ENCODE measurements at regions not wholly inside any gene's neighbourhood (a gene's known extent, or its start where the extent isn't known, plus 50 kb on each side); places are given as distances from the start of the nearest gene placed in this dataset.
"Not testable (repeated sequence)": the region's sequence is repeated elsewhere in the genome, so short reads cannot be mapped to it uniquely, and the experiment has no call there.

DNA sequence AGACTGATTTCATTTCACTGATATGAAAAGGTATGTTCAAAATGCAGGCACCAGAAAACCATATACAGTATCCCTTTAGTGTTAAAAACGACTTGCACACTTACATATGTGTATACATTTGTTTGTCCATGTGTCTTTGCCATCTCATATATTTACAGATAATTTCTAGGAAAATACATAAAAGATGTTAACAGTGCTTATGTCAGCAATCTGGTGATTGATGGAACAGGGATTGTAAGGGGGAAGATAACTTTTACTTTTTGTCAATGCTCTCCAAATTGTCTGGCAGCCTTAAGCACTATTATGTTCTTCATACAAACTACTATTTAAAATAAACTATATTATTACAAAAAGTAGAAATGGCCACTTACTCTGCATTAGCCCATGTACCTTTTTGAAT lies 238.5 kb upstream of the DEFB112 start:
- no peak for DNase-seq (ENCODE audit: low read depth, low spot score)
- in situ Hi-C loops (cut with HindIII; ENCODE audit: low pct_unique_long_range_greater_than_20kb, low sequenced_read_pairs), result no loop called here

DNA sequence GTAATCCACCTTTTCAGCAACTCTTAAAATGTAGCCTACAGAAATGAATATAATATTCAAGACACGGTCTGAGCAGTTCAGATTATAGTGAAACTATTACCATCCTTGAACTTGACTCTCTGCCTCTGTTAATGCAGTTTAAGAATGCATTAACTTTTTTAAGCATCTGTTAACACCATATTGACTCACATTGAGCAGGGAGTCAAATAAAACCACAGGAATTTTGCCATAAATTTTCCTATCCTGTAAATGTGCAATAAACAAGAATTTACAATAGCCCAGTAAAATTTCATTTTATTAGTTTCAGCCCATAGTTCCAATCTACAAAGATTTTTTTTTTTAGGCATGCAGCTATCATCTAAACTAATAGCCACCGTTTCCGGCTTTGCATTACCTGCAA lies 239.2 kb upstream of the DEFB112 start:
- in situ Hi-C loops (cut with HindIII; ENCODE audit: low pct_unique_long_range_greater_than_20kb, low sequenced_read_pairs), result no loop called here
- DNase-seq (ENCODE audit: low read depth, low spot score), result no peak

- no peak for DNase-seq (ENCODE audit: low read depth, low spot score)
- in situ Hi-C loops (cut with HindIII; ENCODE audit: low pct_unique_long_range_greater_than_20kb, low sequenced_read_pairs), result no loop called here
Observed at GRCh38 chr6:50289366-50289765, 239.6 kb upstream of the DEFB112 start.

GRCh38 chr6:50301307-50301706 lies 251.6 kb upstream of the DEFB112 start:
- in situ Hi-C loops (cut with HindIII; ENCODE audit: low pct_unique_long_range_greater_than_20kb, low sequenced_read_pairs), result no loop called here
- DNase-seq (ENCODE audit: low read depth, low spot score), result no peak

- no peak for DNase-seq (ENCODE audit: low read depth, low spot score)
- in situ Hi-C loops (cut with HindIII; ENCODE audit: low pct_unique_long_range_greater_than_20kb, low sequenced_read_pairs), result no loop called here
Observed at GRCh38 chr6:50305660-50306059, 255.9 kb upstream of the DEFB112 start.

- DNase-seq (ENCODE audit: low read depth, low spot score), result no peak
- in situ Hi-C loops (cut with HindIII; ENCODE audit: low pct_unique_long_range_greater_than_20kb, low sequenced_read_pairs), result no loop called here
Observed at GRCh38 chr6:50318536-50318935, 268.8 kb upstream of the DEFB112 start.

DNA sequence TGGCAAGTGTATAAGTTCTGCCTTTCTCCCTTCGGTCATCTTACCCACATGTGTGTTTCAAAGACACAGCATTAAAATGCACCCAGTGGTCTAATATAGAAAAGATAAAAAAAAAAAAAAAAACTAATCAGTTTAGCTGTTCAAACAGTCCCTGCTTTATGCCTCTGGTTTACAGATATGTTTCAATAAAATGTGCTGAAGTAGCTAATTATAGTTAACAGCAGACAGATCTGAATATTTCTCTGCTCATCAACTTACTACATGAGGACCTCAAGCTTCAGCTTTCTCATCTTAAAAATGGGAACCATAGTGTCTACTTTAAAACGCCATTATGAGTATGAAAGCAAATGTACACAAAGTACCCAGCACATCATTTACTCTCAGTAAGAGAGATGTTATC lies 280.6 kb upstream of the DEFB112 start:
- in situ Hi-C loops (cut with HindIII; ENCODE audit: low pct_unique_long_range_greater_than_20kb, low sequenced_read_pairs), result no loop called here
- no peak for DNase-seq (ENCODE audit: low read depth, low spot score)

DNA sequence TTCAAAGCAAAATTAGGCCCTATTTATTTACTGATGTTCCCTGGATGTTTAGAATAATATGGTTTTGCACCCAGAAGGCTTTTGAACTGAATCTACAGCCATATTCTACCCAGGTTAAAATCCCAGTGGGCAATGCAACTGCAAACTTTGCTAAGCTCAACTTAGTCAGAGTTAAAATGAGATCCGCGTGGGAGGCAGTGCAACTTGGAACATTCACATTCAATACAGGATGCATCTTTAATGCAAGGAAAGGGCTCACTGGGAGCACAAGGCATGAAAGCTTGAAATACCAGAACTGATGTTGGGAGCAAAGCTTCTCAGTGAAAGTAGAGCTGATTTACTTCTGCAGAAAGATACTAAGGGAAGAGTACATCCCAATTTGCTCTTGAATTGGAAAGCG lies 281.2 kb upstream of the DEFB112 start:
- DNase-seq (ENCODE audit: low read depth, low spot score), result no peak
- in situ Hi-C loops (cut with HindIII; ENCODE audit: low pct_unique_long_range_greater_than_20kb, low sequenced_read_pairs), result no loop called here

DNA sequence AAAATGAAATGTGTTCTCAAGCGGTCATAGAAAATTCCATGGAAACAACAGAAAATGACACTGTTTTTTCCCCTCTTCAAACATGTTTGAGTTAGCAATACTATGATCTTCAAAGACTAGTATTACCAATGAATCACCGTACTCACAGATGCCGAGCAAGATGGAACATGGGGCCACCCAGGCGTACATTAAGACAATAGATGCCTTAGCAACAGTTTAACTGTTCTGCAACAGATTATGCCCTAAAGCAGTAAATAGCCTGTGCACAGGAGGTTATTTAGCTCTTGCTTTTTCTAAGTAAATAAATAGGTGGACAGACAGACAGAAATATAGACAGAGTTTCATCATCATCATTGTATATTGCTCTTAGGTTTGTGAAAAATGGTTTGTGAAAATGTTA lies 284.0 kb upstream of the DEFB112 start:
- in situ Hi-C loops (cut with HindIII; ENCODE audit: low pct_unique_long_range_greater_than_20kb, low sequenced_read_pairs), result no loop called here
- no peak for DNase-seq (ENCODE audit: low read depth, low spot score)

- in situ Hi-C loops (cut with HindIII; ENCODE audit: low pct_unique_long_range_greater_than_20kb, low sequenced_read_pairs), result no loop called here
Observed at GRCh38 chr6:50337532-50338122, 287.9 kb upstream of the DEFB112 start.

GRCh38 chr6:50353603-50354002 lies 303.9 kb upstream of the DEFB112 start:
- in situ Hi-C loops (cut with HindIII; ENCODE audit: low pct_unique_long_range_greater_than_20kb, low sequenced_read_pairs), result no loop called here

More at GRCh38 chr6:50337532-50338122, 287.9 kb upstream of the DEFB112 start:
- no peak for DNase-seq (ENCODE audit: low read depth, low spot score)

GRCh38 chr6:50358113-50358512 lies 308.4 kb upstream of the DEFB112 start:
- in situ Hi-C loops (cut with HindIII; ENCODE audit: low pct_unique_long_range_greater_than_20kb, low sequenced_read_pairs), result no loop called here
- DNase-seq (ENCODE audit: low read depth, low spot score), result no peak

More at GRCh38 chr6:50353603-50354002, 303.9 kb upstream of the DEFB112 start:
- peak; percentile 60 for DNase-seq (ENCODE audit: low read depth, low spot score)

DNA sequence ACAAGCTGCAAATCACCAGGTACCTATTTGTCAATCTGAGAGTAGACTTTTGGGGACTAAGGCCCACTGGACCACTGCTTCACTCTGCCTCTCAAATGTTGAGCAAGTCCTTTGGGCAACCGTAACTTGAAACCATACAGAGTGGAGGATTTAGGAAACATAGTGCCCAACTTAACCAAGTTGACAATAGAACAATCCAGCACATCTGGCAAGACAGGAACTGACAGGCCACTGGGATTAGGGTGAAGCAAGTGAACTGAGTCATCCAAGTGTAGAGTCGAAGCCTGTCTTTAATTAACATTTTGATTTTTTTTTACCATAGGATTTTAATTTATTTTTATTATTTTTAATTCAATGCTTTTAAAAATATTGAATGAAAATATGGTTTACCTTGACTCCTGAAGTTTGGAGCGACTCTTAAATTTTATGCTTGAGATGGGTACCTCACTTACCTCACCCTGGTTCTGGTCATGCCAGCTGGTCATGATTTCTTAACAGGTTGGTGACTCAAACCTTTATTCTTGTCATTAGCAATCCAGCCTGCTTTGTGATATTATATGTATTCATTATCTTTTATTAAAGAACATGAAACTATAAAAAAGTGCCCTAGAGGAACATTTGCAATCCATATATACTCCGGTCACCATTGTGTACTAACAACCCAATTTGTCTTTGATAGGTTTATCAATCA lies 312.1 kb upstream of the DEFB112 start:
- DNase-seq (ENCODE audit: low read depth, low spot score), result no peak
- in situ Hi-C loops (cut with HindIII; ENCODE audit: low pct_unique_long_range_greater_than_20kb, low sequenced_read_pairs), result no loop called here

- in situ Hi-C loops (cut with HindIII; ENCODE audit: low pct_unique_long_range_greater_than_20kb, low sequenced_read_pairs), result no loop called here
- peak; percentile 35 for DNase-seq (ENCODE audit: low read depth, low spot score)
Observed at GRCh38 chr6:50362706-50363105, 313.0 kb upstream of the DEFB112 start.

GRCh38 chr6:50369996-50370395 lies 320.3 kb upstream of the DEFB112 start:
- in situ Hi-C loops (cut with HindIII; ENCODE audit: low pct_unique_long_range_greater_than_20kb, low sequenced_read_pairs), result no loop called here
- DNase-seq (ENCODE audit: low read depth, low spot score), result no peak

DNA sequence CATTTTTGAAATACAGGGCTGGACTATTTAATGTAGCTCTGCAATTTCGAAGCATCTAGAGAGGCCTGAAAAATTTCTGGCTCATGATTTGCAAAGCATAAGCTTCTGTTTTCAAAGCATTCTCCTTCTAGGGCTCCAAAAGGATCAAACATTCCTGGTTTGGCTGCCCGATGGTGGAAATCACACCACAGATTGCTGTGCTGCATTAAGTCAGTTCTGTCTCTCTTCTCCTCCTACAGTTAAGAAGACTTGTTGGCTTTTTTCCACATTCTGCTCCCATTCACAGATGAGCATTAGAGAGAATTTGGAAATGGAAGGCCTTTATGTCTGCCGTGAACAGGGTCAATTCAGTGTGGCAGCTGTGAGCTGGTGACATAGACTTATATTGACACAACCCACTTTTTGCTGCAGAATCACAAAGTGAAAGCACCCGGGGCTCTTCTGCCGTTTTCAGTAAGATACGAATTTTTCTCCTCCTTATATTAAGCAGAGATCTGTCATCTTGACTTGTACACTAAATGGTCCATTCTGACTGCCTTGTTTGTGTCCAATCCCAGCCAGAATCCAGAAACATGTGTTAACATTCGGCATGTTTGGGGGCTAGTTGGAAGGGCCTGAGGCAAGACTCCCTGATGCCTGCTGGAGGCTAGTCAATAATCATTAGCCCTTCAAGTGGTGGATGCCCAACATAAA lies 330.8 kb upstream of the DEFB112 start:
- peak; percentile 46 for DNase-seq (ENCODE audit: low read depth, low spot score)
- in situ Hi-C loops (cut with HindIII; ENCODE audit: low pct_unique_long_range_greater_than_20kb, low sequenced_read_pairs), result no loop called here

- DNase-seq (ENCODE audit: low read depth, low spot score), result peak; percentile 53
Observed at GRCh38 chr6:50381099-50381415, 331.3 kb upstream of the DEFB112 start.

GRCh38 chr6:50390416-50390815 lies 322.9 kb upstream of the TFAP2D start:
- in situ Hi-C loops (cut with HindIII; ENCODE audit: low pct_unique_long_range_greater_than_20kb, low sequenced_read_pairs), result no loop called here
- DNase-seq (ENCODE audit: low read depth, low spot score), result peak; percentile 80

More at GRCh38 chr6:50381099-50381415, 331.3 kb upstream of the DEFB112 start:
- in situ Hi-C loops (cut with HindIII; ENCODE audit: low pct_unique_long_range_greater_than_20kb, low sequenced_read_pairs), result no loop called here

DNA sequence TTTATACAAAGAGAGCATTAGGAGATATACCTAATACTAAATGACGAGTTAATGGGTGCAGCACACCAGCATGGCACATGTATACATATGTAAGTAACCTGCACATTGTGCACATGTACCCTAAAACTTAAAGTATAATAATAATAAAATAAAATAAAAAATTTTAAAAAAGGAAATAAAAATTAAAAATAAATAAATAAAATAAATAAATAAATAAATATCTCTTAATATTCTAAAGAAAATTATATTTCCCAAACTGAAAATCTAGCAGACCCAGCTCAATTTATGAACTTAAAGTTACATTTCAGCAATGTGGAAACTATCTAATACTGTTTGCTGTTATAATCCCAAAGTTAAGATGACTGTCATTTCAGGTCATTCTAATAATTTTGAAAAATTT lies 319.2 kb upstream of the TFAP2D start:
- in situ Hi-C loops (cut with HindIII; ENCODE audit: low pct_unique_long_range_greater_than_20kb, low sequenced_read_pairs); DNase-seq (ENCODE audit: low read depth, low spot score): not testable (repeated sequence)
